ENCODE measurements at regions not wholly inside any gene's neighbourhood (a gene's known extent, or its start where the extent isn't known, plus 50 kb on each side); places are given as distances from the start of the nearest gene placed in this dataset.

DNA sequence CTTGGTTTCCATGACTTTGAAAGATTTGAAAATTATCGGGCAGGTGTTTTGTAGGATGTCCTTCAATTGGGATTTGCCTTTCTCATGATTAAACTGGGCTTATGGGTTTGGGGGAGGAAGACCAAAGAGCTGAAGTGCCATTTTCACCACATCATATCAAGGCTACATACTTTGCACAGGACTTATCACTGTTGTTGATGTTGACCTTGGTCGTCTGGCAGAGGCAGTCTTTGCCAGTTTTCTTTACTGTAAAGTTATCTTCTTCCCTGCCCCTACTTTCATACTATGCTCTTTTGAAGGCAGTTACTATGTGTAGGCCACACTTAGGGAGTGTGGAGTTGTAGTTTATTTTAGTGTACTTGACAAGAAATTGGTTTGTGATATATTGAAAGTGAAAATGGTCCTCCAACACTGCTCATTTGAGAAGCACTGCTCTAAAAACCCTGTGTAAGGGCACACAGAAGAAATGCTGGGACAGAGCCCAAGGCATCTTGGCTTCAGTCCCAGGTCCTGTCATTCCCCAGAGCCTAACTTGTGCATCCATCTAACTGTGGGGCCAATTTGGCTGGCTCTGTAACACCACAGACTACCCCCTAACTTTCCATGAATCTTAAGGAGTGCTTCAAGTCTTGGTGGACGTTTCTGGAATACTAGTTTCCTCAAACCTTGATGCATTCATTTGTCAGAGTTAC is 384.9 kb downstream of the KCNRG start:
- Histone ChIP-seq H3K4me3 (ENCODE audit: low read depth in 1 of 2, low read length in 2 of 2) (peak overlapping the region in 1 of 2 donors; percentile 3), H3K36me3 (ENCODE audit: insufficient read depth, low read length) (no peaks in the 10 kb centered on the region), H3K9me3 (ENCODE audit: low read length) (no peaks in the 10 kb centered on the region), H3K9ac (ENCODE audit: low read length) (no peak overlapping the region), H3K27ac (ENCODE audit: low read depth, low read length) (no peak overlapping the region), H3K4me1 (ENCODE audit: insufficient read depth, low read length) (peaks cover 21% of the 10 kb centered on the region), H3K27me3 (ENCODE audit: control insufficient read depth in 1 of 2, insufficient read depth in 2 of 2, low read length in 2 of 2) (no peaks in the 10 kb centered on the region)

DNA sequence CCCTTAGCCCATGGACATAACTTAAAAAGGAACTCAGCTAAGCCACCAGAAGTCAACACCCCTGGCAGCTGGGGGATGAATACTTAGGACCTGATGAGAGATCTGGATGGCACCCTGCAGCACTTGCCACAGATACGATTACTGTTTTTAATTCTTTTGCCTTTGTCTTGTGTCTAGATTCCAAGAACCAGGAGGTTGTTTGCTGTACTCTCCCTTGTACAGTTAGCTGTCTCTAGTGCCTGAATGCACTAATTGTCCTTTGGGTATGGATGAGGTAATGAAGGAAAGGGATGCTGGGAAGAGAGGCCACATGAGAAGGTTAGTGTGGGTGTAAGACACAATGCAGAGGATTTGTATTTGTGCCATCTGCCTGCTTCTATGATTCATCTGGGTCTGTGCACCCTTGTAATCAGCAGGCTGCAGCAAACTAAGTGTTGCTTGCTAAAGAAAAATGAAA is 385.8 kb downstream of the KCNRG start:
- Histone ChIP-seq H3K36me3 (ENCODE audit: insufficient read depth, low read length) (no peaks in the 10 kb centered on the region), H3K27ac (ENCODE audit: low read depth, low read length) (no peak overlapping the region), H3K4me1 (ENCODE audit: insufficient read depth, low read length) (peaks cover 21% of the 10 kb centered on the region), H3K9ac (ENCODE audit: low read length) (no peak overlapping the region), H3K9me3 (ENCODE audit: low read length) (no peaks in the 10 kb centered on the region), H3K27me3 (ENCODE audit: control insufficient read depth in 1 of 2, insufficient read depth in 2 of 2, low read length in 2 of 2) (no peaks in the 10 kb centered on the region), H3K4me3 (ENCODE audit: low read depth in 1 of 2, low read length in 2 of 2) (no peak overlapping the region)

DNA sequence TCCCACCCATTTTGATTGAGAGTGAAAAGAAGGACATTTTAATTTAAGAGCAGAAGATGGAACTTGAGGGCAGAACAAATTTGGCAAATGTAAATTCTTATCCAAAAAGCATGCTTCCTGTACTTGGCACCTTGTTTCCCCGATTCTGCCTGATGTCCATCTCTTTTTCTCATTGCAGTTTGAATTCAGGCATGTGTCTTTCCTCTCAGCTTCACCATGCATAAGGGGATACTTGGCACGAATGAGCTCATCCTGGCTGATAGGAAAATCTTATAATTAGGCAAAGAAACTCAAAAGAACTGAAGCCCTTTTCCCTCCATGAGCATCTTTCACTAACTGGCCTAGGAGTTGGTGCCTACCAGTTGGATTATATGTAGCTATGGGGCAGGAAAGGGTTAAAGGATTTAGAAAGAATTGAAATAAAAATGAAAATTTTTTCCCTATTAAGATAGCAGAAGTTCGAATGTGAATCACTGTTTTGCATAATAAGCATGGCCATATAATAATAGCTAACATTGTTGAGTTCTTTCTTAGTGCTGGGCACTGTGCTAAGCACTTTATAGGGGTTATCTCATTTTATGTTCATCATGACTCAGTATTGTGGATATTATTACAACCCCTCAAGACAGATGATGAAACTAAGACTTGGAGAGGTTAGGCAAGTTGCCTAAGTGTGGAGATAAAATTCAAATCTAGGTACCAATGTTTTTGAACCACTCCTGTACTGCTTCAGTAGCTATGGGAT is 386.6 kb downstream of the KCNRG start:
- no peak overlapping the region for H3K4me3 ChIP-seq (ENCODE audit: low read depth in 1 of 2, low read length in 2 of 2)
- no peak overlapping the region for H3K27ac ChIP-seq (ENCODE audit: low read depth, low read length)
- no peak overlapping the region for H3K9ac ChIP-seq (ENCODE audit: low read length)

DNA sequence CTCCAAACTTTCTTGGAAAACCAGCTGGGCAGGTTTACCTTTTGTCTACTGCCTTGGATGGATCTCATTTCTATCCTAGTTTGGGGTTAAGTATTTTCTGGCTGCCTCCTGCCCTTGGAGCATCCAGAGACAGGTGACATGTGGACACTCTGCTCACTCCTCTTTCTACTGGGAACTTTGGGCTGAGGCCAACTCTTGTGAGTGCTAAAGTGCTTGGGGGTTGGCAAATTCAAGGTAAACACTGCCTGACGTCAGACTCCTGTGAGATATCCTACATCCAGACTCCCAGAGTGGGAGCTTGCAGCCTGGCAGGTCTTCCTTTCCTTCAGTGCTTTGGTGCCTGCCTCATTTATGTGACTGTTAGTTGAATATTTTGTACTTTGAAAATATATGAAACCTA is 388.1 kb downstream of the KCNRG start:
- Histone ChIP-seq H3K9ac (ENCODE audit: low read length) (no peak overlapping the region), H3K27ac (ENCODE audit: low read depth, low read length) (no peak overlapping the region), H3K4me3 (ENCODE audit: low read depth in 1 of 2, low read length in 2 of 2) (no peak overlapping the region)

More for the DNA sequence above, 386.6 kb downstream of the KCNRG start:
- Histone ChIP-seq H3K9me3 (ENCODE audit: low read length) (no peaks in the 10 kb centered on the region), H3K36me3 (ENCODE audit: insufficient read depth, low read length) (no peaks in the 10 kb centered on the region), H3K4me1 (ENCODE audit: insufficient read depth, low read length) (peaks cover 21% of the 10 kb centered on the region), H3K27me3 (ENCODE audit: control insufficient read depth in 1 of 2, insufficient read depth in 2 of 2, low read length in 2 of 2) (no peaks in the 10 kb centered on the region)

DNA sequence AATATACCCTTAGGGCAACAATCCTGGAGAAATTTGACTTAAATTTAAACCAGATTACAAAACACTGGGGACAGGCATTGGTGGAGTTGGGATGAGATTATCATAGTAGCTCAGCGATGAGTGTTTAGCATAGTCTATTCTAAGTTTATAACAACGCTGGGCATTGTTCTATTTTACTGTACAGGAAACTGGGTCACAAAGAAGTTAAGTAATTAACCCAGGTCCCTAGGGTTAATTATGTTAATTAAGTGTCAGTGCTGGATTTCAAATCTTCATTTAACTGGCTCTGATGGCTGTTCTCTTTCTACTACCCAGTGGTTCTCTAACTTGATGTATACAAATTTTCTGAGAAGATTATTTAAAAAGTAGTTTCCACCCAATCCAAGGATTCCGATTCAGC is 388.9 kb downstream of the KCNRG start:
- no peak overlapping the region for H3K4me3 ChIP-seq (ENCODE audit: low read depth in 1 of 2, low read length in 2 of 2)
- no peaks in the 10 kb centered on the region for H3K9me3 ChIP-seq (ENCODE audit: low read length)
- H3K27ac ChIP-seq (ENCODE audit: low read depth, low read length), result no peak overlapping the region

More for the DNA sequence above, 388.1 kb downstream of the KCNRG start:
- Histone ChIP-seq H3K36me3 (ENCODE audit: insufficient read depth, low read length) (no peaks in the 10 kb centered on the region), H3K27me3 (ENCODE audit: control insufficient read depth in 1 of 2, insufficient read depth in 2 of 2, low read length in 2 of 2) (no peaks in the 10 kb centered on the region), H3K9me3 (ENCODE audit: low read length) (no peaks in the 10 kb centered on the region), H3K4me1 (ENCODE audit: insufficient read depth, low read length) (peaks cover 21% of the 10 kb centered on the region)

DNA sequence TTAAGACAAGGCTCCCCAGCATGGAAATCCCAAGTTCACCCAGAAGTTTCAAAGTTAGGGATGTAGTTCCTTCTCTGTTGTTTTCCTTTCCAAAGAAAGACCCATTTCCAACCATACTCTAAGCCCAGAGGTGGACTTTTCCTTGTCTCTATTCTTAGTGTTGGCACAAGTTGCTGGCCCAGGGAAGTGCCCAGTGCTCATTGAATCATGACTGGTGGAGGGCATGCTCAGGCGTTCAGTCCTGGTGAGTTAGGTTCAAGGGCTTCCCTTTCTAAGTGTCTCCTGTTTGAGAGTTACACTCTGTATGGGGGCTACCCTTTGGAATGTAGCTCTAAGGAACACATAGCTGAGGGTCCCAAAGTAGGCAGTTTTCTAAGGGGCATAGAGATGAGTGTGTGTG is 389.5 kb downstream of the KCNRG start:
- Histone ChIP-seq H3K27me3 (ENCODE audit: control insufficient read depth in 1 of 2, insufficient read depth in 2 of 2, low read length in 2 of 2) (no peaks in the 10 kb centered on the region), H3K4me3 (ENCODE audit: low read depth in 1 of 2, low read length in 2 of 2) (no peak overlapping the region), H3K27ac (ENCODE audit: low read depth, low read length) (no peak overlapping the region), H3K4me1 (ENCODE audit: insufficient read depth, low read length) (peaks cover 20% of the 10 kb centered on the region), H3K9ac (ENCODE audit: low read length) (no peak overlapping the region), H3K36me3 (ENCODE audit: insufficient read depth, low read length) (no peaks in the 10 kb centered on the region), H3K9me3 (ENCODE audit: low read length) (no peaks in the 10 kb centered on the region)

More for the DNA sequence above, 388.9 kb downstream of the KCNRG start:
- Histone ChIP-seq H3K36me3 (ENCODE audit: insufficient read depth, low read length) (no peaks in the 10 kb centered on the region), H3K27me3 (ENCODE audit: control insufficient read depth in 1 of 2, insufficient read depth in 2 of 2, low read length in 2 of 2) (no peaks in the 10 kb centered on the region), H3K4me1 (ENCODE audit: insufficient read depth, low read length) (peaks cover 21% of the 10 kb centered on the region), H3K9ac (ENCODE audit: low read length) (no peak overlapping the region)

DNA sequence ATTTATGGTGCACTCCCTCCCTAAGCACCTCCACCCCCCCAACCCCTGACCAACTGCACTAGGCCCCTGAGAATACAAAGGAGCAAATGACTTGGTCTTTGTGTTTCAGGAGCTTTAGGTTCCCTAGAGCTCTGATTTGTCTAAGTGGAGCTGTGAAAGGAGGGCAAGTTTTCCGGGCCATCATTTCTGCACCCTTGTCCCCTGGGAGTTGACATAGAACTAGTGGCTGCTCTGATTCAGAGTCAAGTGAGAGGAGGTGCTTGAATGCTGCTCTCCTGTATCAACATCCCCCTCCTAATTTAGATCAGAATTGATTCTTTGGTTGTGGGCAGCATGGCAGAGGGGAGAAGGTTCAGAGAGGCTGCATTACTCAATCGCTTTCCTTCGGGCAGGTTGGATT is 391.6 kb downstream of the KCNRG start:
- Histone ChIP-seq H3K9me3 (ENCODE audit: low read length) (no peaks in the 10 kb centered on the region), H3K4me1 (ENCODE audit: insufficient read depth, low read length) (peaks cover 4% of the 10 kb centered on the region), H3K27me3 (ENCODE audit: control insufficient read depth in 1 of 2, insufficient read depth in 2 of 2, low read length in 2 of 2) (no peaks in the 10 kb centered on the region), H3K27ac (ENCODE audit: low read depth, low read length) (no peak overlapping the region), H3K9ac (ENCODE audit: low read length) (no peak overlapping the region), H3K4me3 (ENCODE audit: low read depth in 1 of 2, low read length in 2 of 2) (no peak overlapping the region), H3K36me3 (ENCODE audit: insufficient read depth, low read length) (no peaks in the 10 kb centered on the region)

DNA sequence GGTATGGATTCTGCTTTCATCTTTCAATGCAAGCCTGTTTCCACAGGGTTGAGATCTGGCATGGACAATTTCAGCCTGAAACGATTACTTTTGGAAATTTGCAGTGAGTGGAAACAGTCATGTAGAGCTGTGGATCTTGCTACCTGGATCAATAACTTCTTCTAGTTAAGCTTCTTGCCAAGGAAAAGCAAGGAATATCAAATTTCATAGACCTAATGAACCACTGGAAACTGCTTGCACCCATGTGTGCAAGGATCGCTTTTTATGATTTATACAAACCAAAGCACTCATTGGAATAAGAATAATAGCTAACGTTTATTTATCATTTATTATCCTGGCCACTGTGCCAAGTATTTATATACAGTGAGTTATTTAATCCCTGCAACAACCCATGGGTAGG is 392.8 kb downstream of the KCNRG start:
- no peak overlapping the region for H3K4me3 ChIP-seq (ENCODE audit: low read depth in 1 of 2, low read length in 2 of 2)
- H3K27me3 ChIP-seq (ENCODE audit: control insufficient read depth in 1 of 2, insufficient read depth in 2 of 2, low read length in 2 of 2), result no peaks in the 10 kb centered on the region
- no peaks in the 10 kb centered on the region for H3K36me3 ChIP-seq (ENCODE audit: insufficient read depth, low read length)
- no peaks in the 10 kb centered on the region for H3K9me3 ChIP-seq (ENCODE audit: low read length)
- H3K27ac ChIP-seq (ENCODE audit: low read depth, low read length), result no peak overlapping the region
- peaks cover 4% of the 10 kb centered on the region for H3K4me1 ChIP-seq (ENCODE audit: insufficient read depth, low read length)
- no peak overlapping the region for H3K9ac ChIP-seq (ENCODE audit: low read length)

DNA sequence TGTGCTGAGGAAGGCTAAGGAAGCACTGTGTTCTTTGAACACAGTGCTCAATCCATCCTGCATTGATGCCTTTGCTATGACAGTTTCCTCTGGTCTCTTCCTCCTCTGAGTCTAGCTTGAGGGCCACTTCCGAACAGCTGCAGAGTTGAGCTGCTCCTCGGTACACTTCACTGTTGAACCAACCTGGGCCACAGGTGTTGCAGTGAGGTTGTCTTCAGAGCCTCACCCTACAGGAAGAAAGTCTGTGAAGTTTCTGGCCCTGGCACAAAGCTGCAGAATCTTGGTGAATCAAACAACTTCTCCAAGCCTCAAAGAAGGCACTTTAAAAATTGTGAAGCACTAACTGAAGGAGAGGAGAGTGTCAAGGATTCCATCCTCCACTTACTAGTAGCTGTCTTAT is 394.0 kb downstream of the KCNRG start:
- Histone ChIP-seq H3K9me3 (ENCODE audit: low read length) (no peaks in the 10 kb centered on the region), H3K4me1 (ENCODE audit: insufficient read depth, low read length) (no peaks in the 10 kb centered on the region), H3K36me3 (ENCODE audit: insufficient read depth, low read length) (no peaks in the 10 kb centered on the region), H3K27me3 (ENCODE audit: control insufficient read depth in 1 of 2, insufficient read depth in 2 of 2, low read length in 2 of 2) (no peaks in the 10 kb centered on the region), H3K4me3 (ENCODE audit: low read depth in 1 of 2, low read length in 2 of 2) (no peak overlapping the region), H3K9ac (ENCODE audit: low read length) (no peak overlapping the region), H3K27ac (ENCODE audit: low read depth, low read length) (no peak overlapping the region)

DNA sequence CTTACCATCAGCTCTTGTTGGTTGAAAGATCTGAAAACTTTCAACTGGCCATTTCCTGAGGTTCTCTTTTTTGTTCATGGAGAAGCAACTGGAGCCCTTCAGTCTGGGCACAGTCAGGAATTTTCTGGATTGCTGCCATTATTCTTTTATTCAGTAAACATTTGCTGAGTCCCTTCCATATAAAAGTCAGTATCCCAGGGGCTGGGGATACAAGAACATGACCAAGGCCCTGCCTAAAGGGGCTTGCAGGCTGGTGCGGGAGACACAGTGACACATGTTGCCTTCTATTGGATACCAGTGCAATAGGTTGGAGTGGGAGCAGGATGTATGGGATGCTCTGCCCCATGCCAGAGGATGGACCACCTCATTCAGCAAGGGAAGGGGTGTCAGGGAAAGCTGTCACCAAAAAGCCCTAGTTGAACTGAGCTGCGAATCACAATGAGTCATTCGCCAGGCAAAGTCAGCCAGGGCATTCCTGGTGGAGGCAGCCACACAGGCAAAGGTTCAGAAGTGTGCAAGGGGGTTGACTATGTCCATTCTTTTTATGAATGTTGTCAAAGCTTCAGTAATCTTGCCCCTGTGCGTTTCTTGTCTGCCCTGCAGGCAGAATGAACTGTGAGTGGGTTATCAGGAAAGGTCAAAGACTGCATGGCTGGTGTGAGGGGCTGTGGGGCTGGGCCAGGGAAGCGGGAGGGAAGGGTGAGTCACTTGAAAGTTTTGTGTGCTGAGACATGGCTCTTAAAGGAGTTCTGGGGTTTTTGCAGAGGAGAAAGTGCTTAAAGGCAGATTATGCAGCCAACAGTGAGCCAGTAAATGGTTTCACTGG is 395.9 kb downstream of the KCNRG start:
- Histone ChIP-seq H3K9me3 (ENCODE audit: low read length) (no peaks in the 10 kb centered on the region), H3K9ac (ENCODE audit: low read length) (no peak overlapping the region), H3K27ac (ENCODE audit: low read depth, low read length) (no peak overlapping the region), H3K4me3 (ENCODE audit: low read depth in 1 of 2, low read length in 2 of 2) (no peak overlapping the region), H3K4me1 (ENCODE audit: insufficient read depth, low read length) (no peaks in the 10 kb centered on the region), H3K36me3 (ENCODE audit: insufficient read depth, low read length) (no peaks in the 10 kb centered on the region), H3K27me3 (ENCODE audit: control insufficient read depth in 1 of 2, insufficient read depth in 2 of 2, low read length in 2 of 2) (no peaks in the 10 kb centered on the region)

DNA sequence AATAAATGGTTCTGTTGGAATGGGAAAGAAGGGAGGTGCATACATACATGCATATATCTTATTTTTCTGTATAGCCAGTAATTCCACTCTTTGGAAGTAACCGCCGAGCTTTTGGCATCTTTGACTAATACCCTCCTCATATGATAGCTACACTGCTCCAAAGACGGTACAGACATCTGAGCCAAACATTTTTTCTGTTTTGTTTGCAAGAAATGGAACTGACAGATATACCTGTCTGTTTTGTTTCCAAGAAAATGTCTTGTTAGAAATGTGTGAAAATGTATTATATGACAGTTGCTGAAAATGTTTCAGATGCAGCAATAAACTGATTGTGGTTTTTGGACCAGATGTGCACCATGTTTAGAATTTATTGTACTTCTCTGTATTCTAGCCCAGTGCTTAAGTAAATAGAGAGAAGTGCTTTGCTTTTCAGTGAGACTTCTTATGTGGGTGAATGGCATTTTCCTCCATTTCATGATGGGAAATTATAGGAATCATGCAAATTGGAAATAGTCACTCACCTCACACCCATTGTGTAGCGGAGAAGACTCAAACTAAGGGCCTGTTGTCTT is 396.9 kb downstream of the KCNRG start:
- Histone ChIP-seq H3K27ac (ENCODE audit: low read depth, low read length) (no peak overlapping the region), H3K4me1 (ENCODE audit: insufficient read depth, low read length) (no peaks in the 10 kb centered on the region), H3K9ac (ENCODE audit: low read length) (no peak overlapping the region), H3K27me3 (ENCODE audit: control insufficient read depth in 1 of 2, insufficient read depth in 2 of 2, low read length in 2 of 2) (no peaks in the 10 kb centered on the region), H3K9me3 (ENCODE audit: low read length) (no peaks in the 10 kb centered on the region), H3K4me3 (ENCODE audit: low read depth in 1 of 2, low read length in 2 of 2) (no peak overlapping the region), H3K36me3 (ENCODE audit: insufficient read depth, low read length) (no peaks in the 10 kb centered on the region)

All from muscle layer of colon (tissue), 2 donors.